ENCODE measurements at regions not wholly inside any gene's neighbourhood (a gene's known extent, or its start where the extent isn't known, plus 50 kb on each side); places are given as distances from the start of the nearest gene placed in this dataset.

GRCh38 chr9:31153250-31153840 is 1231.1 kb upstream of the ACO1 start:
- Histone ChIP-seq H4K20me1 (ENCODE audit: insufficient read depth, low read length) (no peaks in the 10 kb centered on the region), H3K27ac (ENCODE audit: low read depth, low read length, poor library complexity, severe bottlenecking) (no peak overlapping the region), H3K4me3 (ENCODE audit: low read depth, low read length, poor library complexity, severe bottlenecking) (no peak overlapping the region), H3K9ac (ENCODE audit: low read length) (no peak overlapping the region), H3K36me3 (ENCODE audit: insufficient read depth, low read length) (no peaks in the 10 kb centered on the region), H3F3A (ENCODE audit: insufficient read depth, low read length) (no peaks in the 10 kb centered on the region), H3K9me2 (ENCODE audit: low read depth, low read length) (no peaks in the 10 kb centered on the region), H3K27me3 (ENCODE audit: insufficient read depth, low read length) (no peaks in the 10 kb centered on the region), H3K9me3 (ENCODE audit: low read length) (no peaks in the 10 kb centered on the region), H2AFZ (ENCODE audit: low read length) (no peak overlapping the region), H3K4me2 (ENCODE audit: low read length) (no peak overlapping the region), H3K4me1 (ENCODE audit: insufficient read depth, low read length, severe bottlenecking) (no peaks in the 10 kb centered on the region), H3K79me2 (ENCODE audit: insufficient read depth, low read length) (no peaks in the 10 kb centered on the region)
- TF ChIP-seq CTCF (IDR thresholded peaks at IDR 0.05; ENCODE audit: low read length) = no peak

- no peaks in the 10 kb centered on the region for H3K79me2 ChIP-seq (ENCODE audit: insufficient read depth, low read length)
- H4K20me1 ChIP-seq (ENCODE audit: insufficient read depth, low read length) = no peaks in the 10 kb centered on the region
- H2AFZ ChIP-seq (ENCODE audit: low read length) = no peak overlapping the region
- no peak overlapping the region for H3K4me3 ChIP-seq (ENCODE audit: low read depth, low read length, poor library complexity, severe bottlenecking)
- no peak for TF ChIP-seq CTCF (IDR thresholded peaks at IDR 0.05; ENCODE audit: low read length)
- no peak for TF ChIP-seq EZH2 (IDR thresholded peaks at IDR 0.05; ENCODE audit: borderline replicate concordance, low read length)
- H3K4me2 ChIP-seq (ENCODE audit: low read length) = no peak overlapping the region
- no peaks in the 10 kb centered on the region for H3K27me3 ChIP-seq (ENCODE audit: insufficient read depth, low read length)
- H3K4me1 ChIP-seq (ENCODE audit: insufficient read depth, low read length, severe bottlenecking) = no peaks in the 10 kb centered on the region
- no peak overlapping the region for H3K27ac ChIP-seq (ENCODE audit: low read depth, low read length, poor library complexity, severe bottlenecking)
- no peaks in the 10 kb centered on the region for H3K9me3 ChIP-seq (ENCODE audit: low read length)
- H3F3A ChIP-seq (ENCODE audit: insufficient read depth, low read length) = no peaks in the 10 kb centered on the region
- H3K36me3 ChIP-seq (ENCODE audit: insufficient read depth, low read length) = no peaks in the 10 kb centered on the region
- H3K9ac ChIP-seq (ENCODE audit: low read length) = no peak overlapping the region
- no peaks in the 10 kb centered on the region for H3K9me2 ChIP-seq (ENCODE audit: low read depth, low read length)
These were observed 1217.9 kb upstream of the ACO1 start for GRCh38 chr9:31166516-31166915.

DNA sequence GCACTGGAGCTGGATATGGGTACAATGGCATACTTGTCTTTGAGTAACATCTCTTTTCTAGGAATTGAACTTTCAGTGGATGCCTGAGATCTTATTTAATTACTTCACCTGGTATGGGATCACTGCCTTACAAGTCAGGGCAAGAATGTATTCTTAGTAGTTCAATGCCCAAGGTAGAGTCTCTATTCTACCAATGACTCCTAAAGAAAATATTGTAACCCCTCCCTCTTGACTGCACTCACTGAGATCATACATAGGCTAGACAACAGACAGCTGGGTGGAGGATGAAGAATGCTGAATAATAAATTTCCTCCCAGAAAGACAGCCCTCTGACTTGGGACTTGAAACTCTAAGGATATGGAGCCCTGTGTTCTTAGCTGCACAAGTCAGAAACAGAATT is 1216.3 kb upstream of the ACO1 start:
- no peaks in the 10 kb centered on the region for H3K9me2 ChIP-seq (ENCODE audit: low read depth, low read length)
- H3K9me3 ChIP-seq (ENCODE audit: low read length) = no peaks in the 10 kb centered on the region
- no peak overlapping the region for H3K9ac ChIP-seq (ENCODE audit: low read length)
- no peak overlapping the region for H3K27ac ChIP-seq (ENCODE audit: low read depth, low read length, poor library complexity, severe bottlenecking)
- TF ChIP-seq CTCF (IDR thresholded peaks at IDR 0.05; ENCODE audit: low read length) (no peak), EZH2 (IDR thresholded peaks at IDR 0.05; ENCODE audit: borderline replicate concordance, low read length) (no peak)
- no peaks in the 10 kb centered on the region for H3K36me3 ChIP-seq (ENCODE audit: insufficient read depth, low read length)
- H3K4me2 ChIP-seq (ENCODE audit: low read length) = no peak overlapping the region
- no peaks in the 10 kb centered on the region for H3K4me1 ChIP-seq (ENCODE audit: insufficient read depth, low read length, severe bottlenecking)
- H4K20me1 ChIP-seq (ENCODE audit: insufficient read depth, low read length) = no peaks in the 10 kb centered on the region
- H3K4me3 ChIP-seq (ENCODE audit: low read depth, low read length, poor library complexity, severe bottlenecking) = no peak overlapping the region
- no peaks in the 10 kb centered on the region for H3K27me3 ChIP-seq (ENCODE audit: insufficient read depth, low read length)
- no peak overlapping the region for H2AFZ ChIP-seq (ENCODE audit: low read length)
- H3F3A ChIP-seq (ENCODE audit: insufficient read depth, low read length) = no peaks in the 10 kb centered on the region
- H3K79me2 ChIP-seq (ENCODE audit: insufficient read depth, low read length) = no peaks in the 10 kb centered on the region
